Hindlimb muscle (tissue), 1 donor: ENCODE measurements at regions not wholly inside any gene's neighbourhood (a gene's known extent, or its start where the extent isn't known, plus 50 kb on each side); places are given as distances from the start of the nearest gene placed in this dataset.
A peak's percentile ranks its signal among the peaks of the same experiment; 100 is the strongest.
"Not testable (repeated sequence)": the region's sequence is repeated elsewhere in the genome, so short reads cannot be mapped to it uniquely, and the experiment has no call there.

Experiments
- DNase-seq: peaks from one replicate; pipeline ENCODE4 v3.0.0-alpha.2; 2013

DNA sequence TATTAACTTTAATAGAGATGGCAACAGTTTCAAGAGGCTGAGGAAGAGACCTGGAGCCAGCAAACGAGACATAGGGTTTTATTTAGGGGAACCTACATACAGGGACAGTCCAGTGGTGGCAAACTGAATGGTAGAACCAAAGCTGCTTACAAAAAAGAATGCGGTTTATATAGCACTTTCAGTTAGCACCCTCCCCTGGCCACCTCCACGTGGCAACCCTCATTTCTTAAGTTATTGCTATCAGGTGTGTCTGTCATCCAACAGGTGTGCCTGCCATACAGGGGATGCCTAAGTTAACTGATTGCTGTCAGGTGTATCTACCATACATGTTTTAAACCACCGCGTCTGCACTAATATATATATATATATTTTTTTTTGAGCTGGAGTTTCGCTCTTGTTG, 129.2 kb upstream of the DUSP10 start:
- DNase-seq = no peak

DNA sequence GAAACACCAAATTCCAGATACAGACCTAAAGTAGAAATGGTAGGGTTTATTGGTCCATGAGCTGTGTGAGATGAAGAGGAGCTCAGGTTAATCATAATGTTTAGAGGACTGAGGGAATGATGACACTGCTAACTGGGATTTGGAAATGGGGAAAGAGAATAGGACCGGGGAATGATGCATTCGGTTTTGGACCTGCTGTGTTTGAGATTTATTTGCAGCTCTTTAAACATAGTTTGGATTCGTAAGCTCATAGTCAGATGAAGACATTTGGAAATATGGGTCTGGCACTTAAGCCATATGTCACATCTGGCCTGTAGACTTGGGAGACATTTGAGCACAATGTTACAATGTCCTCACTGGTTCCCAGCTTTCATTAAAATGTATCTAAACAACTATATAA, 127.9 kb upstream of the DUSP10 start:
- no peak for DNase-seq

DNA sequence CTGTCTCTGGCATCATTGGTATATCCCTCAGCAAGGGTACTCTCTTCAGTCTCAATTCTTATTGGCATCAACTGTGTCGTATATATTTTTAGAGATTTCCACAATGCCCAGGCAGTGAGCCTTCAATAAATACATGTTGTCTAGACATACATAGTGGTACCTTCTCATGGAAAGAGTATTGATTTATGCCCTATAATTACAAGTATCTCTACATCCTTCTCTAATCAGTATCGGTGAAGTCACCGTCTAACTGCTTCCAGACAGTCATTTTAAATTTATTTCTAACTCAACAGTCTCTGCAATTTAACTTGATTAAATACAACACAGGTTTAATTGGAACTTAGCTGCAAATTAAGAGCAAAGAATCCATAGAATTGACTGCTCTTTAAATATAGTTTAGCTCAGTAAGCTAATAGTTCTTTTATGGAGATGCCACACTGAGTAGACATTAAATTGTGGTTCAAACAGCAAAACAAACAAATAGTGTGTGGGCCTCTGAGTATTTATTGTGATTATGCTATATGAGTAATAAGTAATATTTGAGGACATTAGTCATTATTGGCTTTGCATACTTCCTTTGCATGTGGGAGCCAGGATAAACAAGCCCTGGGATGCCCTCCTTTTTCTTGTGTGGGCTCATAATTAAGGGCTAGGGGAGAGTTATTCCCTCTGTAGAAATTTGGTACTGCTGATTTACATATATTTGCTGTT, 126.9 kb upstream of the DUSP10 start:
- no peak for DNase-seq

DNA sequence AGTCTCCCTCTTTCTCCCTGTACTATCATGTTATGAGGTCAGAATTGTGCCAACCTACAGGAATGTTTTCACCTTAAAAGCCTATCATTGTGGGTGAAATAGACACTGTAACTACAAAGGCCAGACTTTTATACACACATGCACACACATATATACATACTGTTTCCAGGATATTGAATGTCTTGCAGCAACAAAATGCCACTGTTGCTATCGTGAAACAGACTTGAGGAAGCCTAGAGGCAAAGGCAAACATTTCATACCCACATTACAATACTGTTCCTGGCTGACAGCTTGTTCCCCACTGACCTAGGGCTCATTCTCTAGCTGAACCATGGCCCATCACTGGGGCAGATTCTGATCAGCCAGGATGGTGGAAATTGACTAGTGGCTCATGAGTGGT, 125.1 kb upstream of the DUSP10 start:
- DNase-seq = no peak

DNA sequence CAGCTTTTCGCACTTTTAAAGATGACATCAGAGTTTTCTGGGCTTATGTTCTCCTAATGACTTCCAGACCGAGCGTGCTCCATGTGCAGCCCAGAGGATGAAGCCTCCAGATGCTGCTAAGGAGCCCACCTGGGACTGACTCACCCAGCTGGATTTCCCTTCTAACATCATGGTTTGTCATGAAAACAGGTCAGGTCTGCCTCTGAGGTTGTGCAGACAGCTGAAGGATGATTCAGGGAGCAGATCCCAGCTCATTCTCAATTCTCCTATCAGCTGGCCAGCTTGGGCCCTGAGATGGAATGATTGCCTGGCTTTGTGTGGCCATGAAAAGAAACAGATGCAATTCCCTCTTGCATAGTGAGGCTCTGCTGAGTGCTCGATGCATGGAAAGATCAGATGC, 123.9 kb upstream of the DUSP10 start:
- peak; percentile 54 for DNase-seq

DNA sequence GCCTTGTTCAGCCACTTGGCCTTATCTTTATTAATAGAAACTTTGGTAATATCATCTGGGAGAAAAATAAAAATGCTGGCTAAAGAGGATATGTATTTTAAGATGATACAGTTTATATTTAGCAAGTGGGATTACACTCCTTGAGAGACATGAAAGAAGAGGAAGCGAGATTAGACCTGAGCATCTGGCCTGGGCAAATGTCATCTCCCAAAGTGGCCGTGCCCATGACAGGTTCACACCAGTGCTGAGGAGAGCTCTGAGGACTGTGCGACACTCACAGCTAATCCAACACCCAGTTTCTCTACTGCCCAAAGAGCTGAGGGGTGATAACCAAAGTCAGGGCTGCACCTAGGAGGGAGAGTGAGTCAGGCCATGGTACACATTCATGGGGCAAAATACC, 121.7 kb upstream of the DUSP10 start:
- DNase-seq = no peak

DNA sequence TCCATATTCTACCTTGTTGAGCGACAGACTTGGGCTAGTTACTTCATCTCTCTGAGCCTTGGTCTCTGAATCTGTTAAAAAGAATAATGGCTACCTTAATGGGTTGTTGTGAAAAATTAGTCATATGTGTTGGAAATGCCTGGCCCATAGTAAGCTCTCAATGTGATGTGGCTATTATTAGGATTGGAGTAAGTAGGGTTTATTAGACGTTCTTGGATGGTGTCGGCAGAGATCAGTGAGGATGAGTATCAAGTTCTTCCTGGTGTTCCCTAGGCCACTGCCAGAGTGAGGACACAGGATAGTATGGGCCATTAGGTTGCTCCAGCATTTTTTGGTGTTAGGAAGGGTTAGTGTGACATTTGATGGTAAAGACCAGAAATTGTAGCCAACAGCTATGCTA, 121.1 kb upstream of the DUSP10 start:
- DNase-seq = no peak

DNA sequence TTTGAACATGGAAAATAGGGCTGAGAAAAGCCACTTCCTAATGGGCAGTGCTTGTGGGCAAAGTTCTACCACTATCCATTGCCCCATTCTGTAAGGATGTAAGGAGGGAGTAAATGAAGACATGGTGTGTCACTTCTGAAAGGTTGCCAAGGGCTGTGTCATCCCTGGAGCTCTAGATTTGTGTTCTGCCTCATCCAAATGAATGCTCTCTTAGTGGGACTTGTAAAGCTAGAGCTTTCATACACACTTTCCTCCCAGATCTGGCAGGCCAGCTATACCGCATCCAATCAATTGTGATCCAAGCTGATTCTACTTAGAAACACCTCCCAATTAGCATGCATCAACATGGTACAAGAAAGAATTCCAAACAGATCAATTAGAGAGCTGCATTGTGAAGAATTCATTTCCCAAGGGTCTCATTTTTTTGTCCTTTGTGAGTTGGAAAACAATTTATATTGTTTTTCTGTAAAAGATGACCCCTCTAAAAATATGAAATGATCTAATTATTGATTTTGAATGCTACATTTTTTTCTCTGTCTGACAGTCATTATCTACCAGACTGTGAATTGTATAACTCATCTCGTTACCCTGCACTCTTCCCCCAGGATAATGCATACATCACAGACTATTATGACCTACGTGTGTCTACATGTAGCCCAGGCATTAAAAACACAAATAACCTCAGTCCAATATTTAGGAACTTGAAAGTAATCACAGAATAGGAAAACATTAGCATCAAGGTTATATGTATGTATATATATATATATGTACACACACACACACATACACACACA, 117.1 kb upstream of the DUSP10 start:
- DNase-seq = no peak

DNA sequence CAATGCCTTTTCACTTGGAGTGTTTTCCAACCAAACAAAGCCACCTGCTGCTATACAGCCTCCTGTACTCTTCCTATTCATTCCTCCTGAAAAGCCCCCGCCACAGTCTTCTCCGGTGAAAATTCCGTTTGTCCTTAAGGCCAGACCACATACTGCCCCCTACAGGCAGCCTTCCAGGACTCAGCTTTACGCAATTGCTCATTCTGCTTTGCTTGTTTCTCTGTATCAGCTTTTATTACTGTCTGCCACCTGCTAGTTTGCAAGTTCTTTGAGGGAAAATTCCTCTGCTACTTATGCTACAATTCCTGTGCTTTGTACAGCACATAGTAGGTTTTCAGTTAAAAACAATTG, 115.2 kb upstream of the DUSP10 start:
- not testable (repeated sequence) for DNase-seq

DNA sequence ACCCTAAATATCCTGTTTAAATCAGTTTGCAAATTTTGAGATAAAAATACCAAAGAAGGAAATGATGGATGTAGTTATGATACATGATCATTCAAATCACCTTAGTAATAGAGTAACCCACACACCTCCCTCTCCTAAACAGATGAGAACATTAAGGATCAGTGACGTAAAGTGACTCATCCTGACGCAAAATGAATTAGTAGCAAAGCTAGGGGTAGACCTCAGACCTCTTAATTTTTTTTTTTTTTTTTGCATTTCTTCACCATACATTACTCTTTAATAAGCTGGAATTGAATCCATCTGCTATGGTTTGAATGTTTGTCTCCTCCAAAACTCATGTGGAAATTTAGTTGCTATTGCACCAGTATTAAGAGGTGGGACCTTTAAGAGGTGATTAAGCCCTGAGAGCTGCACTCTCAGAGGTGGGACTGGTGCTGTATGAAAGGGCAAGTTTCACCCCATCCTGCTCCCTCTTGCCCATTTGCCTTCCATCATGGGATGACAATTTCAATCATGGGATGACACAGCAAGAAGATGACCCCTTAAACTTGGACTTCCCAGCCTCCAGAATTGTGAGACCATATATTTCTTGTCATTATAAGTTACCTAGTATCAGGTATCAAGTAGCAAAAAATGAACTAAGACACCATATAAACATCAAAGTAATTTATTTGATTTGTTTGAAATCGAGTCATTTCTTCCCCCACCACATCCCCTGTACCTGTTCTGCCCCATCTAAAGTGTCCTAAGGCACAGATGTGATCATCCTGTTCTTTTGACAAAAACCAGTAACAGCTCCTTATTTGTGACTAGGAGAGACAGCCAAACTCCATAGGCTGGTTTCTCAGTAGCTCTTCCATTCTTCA, 114.6 kb upstream of the DUSP10 start:
- no peak for DNase-seq

DNA sequence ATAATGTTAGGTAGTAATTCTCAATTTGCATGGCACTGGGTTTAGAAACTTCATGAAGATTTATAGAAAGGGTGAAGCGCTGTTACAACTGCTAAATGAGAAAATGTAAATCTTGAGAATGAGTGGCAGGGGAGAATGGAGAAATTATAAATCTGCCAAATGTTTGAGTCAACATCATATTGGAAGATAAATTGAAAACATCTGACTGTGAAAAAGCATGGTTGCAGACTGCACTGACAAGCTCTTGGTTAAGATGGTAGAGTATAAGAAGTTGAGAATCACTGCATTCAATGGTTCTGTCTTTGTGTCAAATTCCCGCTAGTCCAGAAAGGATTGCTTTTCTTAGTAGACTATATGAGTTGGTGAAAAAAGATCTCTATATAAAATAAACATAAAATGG, 113.3 kb upstream of the DUSP10 start:
- DNase-seq = no peak

DNA sequence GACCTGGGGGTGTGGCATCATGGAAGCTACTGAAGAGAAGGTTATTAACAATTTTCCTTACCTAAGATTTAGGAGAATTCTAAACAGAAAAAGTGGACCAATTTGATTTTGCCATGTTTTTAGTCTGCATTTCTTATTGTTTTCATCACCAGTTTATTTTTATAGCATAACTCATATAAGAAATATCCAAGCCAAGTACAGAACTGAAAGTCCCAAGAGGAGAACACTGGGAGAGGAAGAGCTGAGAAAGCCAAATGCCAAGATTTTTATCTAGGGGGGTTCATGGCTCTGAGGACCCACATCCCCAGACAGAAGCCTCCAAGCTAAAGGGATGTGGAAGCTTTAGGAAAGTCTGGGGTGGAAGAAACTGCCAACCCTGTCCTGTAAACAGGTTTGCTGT, 109.4 kb upstream of the DUSP10 start:
- DNase-seq = no peak

DNA sequence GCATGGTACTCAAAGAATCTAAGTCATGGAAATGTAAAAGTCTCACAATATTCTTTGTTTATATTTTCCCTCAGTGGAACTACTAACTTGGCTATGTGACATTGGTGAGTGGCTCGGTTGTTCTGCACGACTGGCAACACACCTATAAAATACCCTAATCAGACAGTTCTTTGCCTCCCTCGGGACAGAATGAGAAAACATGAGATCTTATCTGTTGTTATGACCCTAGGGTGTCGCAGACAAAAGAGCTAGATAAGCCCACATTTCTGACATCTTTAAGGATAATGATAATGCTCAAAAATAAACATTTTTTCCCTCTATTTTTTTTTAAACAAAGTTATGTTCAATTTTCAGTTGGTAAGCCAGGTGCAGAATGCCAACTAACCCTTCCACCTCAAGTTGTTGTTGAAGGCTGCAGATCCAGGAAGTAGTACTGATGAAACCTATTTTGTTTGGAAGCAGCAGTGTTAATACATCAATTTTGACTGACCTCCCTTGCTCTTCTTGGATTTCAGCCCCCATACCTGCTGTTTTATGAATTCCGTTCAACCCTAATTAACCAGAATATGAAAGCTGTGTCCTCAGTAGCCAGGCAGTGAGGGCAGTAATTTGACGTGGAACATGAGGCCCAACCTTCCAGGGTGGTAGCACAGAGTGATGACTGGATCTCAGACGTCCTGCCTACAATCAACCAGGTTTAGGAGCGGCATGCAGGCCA, 108.7 kb upstream of the DUSP10 start:
- DNase-seq = no peak

DNA sequence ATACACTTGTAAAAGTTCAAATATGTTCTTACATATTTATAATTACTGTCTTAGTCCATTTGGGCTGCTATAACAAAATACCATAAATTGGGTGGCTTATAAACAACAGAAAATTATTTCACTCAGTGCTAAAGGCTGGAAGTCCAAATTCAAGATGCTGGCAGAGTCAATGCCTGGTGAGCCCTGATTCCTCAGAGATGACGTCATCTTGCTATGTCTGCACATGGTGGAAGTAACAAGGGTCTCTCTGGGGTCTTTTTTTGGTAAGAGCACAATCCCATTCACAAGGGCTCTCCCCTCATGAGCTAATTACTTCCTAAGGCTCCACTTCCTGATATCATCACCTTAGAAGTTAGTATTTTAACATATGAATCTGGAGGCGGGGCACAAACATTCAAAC, 108.0 kb upstream of the DUSP10 start:
- DNase-seq = no peak

DNA sequence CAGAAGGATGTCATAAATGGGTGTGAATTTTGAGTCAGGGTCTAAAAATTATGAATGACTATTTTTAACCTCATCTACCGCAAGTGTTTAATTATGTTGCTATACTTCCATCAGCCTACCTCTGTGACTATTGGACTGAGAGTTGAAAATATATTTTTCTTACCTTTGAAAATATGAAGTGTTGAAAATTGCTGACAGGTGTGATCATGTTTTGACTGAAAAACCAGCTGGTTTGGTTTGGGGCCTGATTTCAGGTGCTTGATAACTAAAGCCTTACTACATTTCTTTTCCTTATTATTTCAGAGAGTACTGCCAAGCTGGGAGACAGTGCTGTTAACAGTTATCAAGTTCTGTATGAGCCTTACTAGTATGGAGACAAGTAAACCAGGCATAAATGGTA, 107.2 kb upstream of the DUSP10 start:
- DNase-seq = no peak

DNA sequence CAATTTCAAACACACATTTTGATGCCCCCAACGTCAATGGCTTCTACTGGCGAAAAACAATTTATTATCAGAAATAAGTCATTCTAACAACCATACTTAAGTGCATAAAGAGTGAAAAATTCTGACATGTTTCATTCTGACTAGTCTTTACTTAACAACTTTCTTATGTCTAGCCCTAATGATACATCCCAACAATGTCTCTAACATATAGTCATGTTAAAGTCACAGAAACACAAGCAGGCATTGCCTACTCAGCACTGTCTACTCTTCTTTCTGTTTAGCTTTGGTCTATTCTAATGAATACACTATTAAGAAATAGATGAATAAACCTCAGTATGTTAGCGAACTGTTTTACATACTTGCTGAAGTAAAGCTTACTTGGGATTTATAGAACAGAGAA, 105.8 kb upstream of the DUSP10 start:
- no peak for DNase-seq

DNA sequence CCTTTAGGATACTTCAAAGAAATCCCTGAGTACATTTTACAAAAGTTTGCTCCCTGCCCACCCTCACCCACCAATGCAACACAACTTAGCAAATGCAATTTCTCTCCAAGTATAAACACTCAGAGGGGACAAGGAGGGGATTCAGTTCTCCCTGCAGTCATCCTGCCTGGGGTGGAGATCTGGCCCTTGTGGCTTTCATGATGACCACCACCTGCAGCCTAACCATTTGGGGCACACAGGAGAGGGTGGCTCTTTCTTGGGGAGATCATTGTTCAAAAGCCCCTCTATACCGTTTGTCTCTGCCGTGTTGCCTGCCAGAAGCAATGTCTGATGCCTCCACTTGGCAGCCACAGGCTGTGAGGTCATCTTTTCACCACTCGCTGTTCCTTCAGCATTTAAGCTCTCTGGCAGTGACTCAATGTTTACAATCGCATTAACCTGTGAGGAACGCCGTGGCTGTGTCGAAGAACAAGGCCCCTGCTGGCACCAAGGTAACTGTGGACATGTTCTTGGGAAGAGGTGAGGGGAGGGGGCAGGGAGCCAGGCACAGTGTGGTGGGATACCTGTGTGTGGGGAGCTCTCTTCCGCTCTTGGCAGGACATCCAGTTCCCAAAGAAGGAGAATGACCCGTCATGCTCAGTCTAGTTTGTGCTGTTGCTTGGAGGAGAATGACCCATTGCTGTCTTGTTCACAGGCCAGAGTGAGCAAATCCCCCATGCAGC, 103.9 kb upstream of the DUSP10 start:
- DNase-seq = no peak

DNA sequence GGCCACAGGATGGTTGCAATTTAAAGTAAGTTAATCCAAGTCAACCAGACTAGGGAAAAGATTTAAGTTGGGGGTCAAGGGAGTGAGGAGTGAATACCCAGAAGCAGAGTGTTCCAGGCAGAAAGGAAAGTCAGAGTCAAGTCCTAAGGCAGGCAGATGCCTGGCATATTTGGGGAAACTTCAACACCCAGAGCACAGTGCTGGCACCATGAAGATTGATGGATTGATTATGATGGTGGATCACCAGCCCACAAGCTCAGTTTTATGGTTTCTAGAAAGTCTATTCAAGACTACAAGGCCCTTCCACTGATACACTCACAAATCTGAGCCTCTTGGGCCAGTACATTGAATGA, 100.1 kb upstream of the DUSP10 start:
- DNase-seq = no peak

DNA sequence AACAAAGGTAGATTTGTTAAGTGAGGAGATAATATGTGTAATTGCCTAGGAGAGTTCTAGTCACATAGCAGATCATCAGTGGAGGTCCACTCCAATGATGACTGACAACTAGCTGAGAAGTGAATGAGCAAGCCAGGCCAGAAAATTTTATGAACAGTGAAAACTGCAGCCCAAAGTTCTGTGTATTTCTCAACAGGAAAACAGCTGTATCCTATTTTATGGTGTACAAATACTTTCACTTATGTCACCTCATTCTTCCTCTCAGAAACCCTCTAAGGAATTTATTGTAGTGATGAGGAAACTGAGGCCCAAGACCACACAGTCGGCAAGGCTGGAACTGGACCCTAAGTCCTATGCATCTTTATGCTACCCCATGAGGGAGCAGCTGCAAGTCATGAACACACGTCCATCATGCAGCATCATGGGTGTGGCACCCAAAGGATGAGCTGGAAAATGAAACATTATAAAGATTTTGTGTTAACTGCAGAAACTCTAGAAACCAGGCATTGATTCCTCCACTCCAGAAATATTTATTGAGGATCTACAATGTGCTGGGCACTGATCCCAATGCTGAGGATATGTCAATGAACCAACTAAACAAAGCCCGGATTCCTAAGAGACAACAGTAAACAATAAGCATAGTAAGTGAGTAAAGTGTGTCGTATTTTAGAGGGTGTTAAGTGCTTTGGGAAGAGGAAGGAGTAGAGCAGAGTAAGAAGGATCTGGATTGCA, 99.5 kb upstream of the DUSP10 start:
- peak; percentile 55 for DNase-seq

DNA sequence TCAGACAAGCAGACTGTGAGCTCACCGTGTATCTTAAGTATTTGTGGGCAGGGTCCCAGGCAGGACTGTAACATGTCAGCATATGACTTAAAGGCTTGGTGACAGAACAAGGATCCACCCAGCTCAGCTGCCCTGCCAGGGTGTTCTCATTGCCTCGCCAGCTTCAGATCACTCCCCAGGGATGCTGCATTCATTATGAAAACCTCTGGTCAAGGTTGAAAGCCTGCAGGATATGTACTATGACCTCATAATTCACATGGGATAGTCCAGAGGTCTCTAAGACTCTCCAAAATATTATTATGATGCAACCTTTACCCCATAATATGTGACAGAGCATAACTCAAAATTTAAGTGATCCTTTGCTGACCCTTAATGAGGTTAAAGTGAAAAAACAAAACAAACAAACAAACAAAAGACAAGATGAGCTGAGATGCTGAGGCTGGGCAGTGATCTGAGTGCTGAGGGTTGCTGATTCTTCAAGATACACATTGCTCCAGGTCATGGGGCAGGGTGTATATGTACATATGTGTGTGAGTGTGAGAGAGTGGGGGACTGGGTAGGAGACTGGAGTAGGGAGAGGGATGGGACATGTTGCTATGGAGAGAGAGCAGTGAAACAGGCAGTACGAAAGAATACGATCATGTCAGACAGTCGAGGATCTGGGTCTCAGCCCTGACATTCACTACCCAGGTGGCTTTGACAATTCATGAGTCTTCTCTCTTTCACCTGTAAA, 98.8 kb upstream of the DUSP10 start:
- no peak for DNase-seq
